ENCODE measurements at regions not wholly inside any gene's neighbourhood (a gene's known extent, or its start where the extent isn't known, plus 50 kb on each side); places are given as distances from the start of the nearest gene placed in this dataset.
"Not testable (repeated sequence)": the region's sequence is repeated elsewhere in the genome, so short reads cannot be mapped to it uniquely, and the experiment has no call there.

DNA sequence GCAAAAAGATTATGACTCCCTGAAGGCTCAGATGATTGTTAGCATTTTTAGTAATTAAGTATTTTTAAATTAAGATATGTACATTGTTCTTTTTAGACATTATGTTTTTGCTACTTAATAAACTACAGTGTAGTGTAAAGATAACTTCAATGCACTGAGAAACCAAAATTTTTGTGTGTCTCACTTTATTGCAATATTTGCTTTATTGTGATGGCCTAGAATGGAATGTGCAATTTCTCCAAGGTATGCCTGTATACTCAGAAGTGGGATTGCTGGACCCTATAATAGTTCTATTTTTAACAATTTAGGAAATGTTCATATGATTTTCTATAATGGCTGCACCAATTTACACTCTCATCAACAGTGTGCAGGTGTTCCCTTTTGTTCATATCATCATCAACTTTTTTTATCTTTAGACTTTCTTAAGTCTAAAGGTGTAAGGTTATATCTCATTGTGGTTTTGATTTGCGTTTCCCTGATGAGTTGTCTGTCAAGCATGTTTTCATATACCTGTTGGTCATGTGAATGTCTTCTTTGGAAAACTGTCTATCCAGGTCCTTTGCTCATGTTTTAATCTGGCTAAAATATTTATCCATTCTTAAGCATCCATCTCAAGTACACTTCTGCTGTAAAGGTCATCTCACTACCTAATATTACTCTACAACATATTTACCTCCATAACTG lies 1323.5 kb upstream of the LRRTM3 start:
- DNase-seq (ENCODE audit: low read depth): no peak

DNA sequence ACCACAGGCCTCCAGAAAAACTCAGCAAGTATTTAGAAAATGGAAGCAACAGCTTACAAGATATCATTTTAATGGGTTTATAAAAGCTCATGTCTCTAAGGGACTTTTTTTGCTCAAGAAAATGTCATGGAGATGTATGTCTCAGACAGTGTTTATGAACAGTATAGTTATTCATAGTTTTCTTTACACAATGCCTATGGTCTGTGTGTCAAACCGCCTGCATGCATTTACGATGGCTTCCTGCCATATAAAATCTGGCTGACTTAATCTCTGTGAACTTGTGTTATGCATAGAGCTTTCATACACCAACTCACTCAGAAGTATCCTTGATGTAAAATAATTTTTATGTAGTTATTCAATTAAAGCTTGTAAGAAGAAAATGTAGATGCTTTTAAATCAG lies 1314.2 kb upstream of the LRRTM3 start:
- peak; percentile 69 for DNase-seq (ENCODE audit: low read depth)

DNA sequence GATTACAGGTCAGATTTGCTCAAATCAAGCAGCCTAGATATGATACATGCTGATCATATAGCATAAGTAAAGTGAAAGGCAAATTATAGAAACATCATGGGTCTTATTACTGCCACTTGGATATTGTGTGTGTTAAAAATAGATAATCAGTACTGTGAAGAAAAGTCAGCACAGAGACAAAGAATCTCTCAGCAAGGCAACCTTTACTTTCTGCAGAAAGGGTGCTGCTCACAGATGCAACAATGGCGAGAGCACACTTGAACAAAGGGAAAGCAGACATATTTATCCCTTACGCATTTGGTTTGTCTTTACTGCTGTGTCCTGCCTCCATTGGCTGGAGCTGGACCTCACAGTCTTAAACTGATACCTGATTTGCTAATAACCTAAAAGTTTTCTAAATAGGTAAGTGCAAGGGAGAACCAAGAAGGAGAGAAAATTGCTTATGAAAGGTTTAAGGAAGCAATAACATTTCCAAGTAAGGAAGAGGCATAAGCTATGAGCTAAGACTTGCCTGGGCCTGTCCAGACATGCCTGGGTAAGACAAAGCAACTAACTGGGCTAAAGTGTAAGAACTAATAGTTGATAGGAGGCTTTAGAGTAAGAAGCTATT lies 1310.8 kb upstream of the LRRTM3 start:
- DNase-seq (ENCODE audit: low read depth): no peak

DNA sequence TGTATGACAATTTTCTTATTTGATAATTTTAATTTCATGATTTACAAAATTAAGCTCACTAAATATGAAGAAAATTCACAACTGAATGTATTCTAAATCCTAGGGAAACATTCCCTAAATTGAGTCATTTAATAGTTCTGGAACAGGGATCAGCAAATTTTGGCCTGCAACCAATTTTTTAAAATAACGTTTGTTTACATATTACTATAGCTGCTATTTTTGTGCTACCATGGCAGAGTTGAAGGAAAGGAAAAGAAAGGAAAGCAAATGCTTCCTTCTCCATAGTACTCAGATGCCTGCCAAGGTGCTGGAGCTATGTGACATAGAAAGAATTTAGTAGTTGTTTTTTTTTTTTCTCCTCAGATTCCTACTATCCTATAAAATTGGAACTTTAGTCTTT lies 1307.7 kb upstream of the LRRTM3 start:
- no peak for DNase-seq (ENCODE audit: low read depth)

DNA sequence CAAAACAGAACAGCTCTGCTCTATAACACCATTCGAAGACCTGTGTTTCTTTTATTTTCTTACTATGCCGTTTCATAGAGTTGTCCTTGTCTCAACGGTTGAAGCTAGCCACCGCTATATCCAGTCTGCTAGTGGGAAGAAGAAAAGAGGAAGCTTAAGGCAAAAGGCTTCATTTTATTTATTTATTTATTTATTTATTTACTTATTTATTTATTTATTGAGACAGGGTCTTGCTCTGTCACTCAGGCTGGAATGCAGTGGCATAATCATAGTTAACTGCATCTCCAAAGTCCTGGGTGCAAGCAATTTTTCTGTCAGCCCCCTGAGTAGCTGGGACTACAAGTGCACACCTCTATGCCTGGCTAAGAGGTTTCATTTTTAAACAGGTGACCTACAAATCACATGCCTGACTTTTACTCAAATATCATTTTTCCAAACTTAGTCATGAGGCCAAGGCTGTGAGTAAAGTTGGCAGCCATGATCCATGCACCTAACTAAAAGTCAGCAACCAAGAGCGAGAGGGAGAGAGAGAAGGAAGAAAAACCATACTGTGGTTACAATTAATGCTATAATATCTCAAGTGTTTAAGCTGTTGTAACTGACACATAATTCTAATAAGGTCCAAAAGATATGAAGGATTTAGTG lies 1305.3 kb upstream of the LRRTM3 start:
- DNase-seq (ENCODE audit: low read depth): no peak

DNA sequence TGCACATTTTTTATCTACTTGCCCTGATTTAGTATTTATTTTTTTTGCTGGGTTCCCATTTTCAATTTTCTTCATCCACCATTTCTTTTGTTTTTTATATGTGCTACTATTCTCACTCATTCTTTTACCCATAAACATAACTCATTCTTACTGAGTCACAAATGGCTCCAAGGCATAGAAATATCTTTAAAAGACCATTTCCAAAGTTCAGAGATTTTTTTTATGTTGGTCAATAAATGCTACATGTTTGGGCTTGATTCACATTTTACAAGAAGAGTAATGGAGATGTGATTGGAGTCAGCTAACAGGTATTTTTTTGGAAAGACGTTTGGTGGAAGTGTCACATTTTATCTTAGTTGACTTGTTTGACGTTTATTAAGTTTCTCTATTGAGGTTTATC lies 1303.2 kb upstream of the LRRTM3 start:
- no peak for DNase-seq (ENCODE audit: low read depth)

DNA sequence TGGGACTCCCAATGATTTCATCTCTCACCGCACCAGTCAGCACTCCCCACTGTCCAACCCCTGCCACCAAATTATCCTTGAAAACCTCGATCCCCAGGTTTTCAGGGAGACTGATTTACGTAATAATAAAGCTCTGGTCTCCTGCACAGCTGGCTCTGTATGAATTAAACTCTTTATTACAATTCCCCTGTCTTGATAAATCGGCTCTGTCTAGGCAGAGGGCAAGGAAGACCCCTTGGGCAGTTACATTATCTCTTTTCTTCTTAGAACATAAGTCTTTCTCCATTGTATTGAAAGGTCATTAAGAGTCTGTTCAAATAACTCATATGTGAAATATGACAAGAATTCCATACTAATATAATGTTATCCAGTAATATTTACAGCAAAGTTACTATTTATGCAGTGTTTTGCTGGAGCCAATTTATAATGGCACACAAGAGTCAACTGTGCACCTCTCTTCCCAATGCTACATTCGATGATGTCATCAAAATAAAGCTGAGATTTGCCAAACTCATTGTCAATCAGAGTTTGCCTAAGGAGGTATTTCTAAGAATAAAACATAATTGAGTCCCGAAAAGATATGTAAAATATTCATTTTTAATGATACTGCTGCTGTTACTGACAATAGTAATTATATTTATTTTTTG lies 1297.2 kb upstream of the LRRTM3 start:
- no peak for DNase-seq (ENCODE audit: low read depth)

DNA sequence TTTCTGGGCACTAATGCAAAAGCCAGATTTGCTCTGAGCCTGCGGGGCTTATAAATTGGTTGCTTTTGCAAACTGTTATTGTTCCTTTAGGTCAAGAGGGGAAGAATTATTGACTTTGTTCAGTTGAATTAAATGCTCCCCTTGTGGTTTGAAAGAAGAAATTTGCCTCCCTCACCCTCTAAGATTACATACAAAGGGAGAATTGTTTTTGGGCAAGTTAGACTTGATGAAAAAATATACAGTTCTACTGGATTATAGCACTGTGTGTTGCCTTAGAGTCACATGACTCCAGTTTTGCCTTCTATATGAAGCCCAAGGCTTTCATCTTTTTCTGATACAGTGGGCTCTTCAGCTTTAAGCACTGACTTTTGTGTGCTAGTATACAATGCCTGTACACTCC lies 1265.8 kb upstream of the LRRTM3 start:
- DNase-seq (ENCODE audit: low read depth): no peak

DNA sequence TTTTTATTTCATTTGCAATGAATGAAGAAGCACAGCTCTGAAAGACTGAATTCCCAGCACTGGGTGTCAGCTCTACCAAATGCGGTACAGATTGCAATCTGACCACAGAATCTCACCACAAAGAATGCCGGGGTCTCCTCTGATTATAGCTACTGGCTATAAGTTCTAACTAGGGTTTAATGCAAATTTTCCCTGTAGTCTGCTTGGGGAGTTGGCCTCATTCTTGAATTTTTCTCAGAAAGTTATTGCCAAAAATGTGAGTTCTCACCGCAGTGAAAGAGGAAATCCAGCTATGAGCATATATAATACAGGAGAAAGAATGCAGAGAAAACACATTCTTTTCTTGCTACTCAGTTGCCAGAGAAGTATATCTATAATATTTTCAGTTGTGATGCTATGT lies 1255.7 kb upstream of the LRRTM3 start:
- DNase-seq (ENCODE audit: low read depth): no peak

DNA sequence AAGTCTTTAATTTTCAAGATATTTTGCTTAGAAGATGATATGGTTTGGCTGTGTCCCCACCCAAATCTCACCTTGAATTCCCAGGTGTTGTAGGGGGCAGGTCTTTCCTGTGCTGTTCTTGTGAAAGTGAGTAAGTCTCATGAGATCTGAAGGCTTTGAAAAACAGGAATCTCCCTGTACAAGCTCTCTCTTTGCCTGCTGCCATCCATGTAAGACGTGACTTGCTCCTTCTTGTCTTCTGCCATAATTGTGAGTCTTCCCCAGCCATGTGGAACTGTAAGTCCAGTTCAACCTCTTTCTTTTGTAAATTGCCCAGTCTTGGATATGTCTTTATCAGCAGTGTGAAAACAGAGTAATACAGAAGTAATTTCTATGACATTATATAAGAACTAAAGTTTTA lies 1255.2 kb upstream of the LRRTM3 start:
- not testable (repeated sequence) for DNase-seq (ENCODE audit: low read depth)

DNA sequence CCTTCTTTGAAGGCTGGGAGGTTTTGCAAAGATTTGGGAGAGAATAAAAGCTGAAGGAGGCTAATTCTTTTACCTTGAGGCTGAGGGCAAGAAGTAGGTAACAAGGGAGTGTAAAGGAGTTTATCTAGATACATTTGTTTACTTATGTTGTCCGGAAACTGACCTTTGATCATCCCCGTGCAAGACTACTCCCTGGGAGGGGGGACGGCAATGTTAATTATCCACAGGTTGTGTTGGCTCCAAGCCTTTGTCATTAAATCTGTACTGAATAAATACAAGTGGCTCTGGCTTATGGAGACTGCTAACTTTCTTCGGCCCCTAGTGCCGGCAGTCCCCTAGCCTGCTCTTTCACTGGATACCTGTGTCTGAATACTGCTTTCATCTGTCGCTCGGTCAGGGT lies 1250.6 kb upstream of the LRRTM3 start:
- DNase-seq (ENCODE audit: low read depth): no peak

DNA sequence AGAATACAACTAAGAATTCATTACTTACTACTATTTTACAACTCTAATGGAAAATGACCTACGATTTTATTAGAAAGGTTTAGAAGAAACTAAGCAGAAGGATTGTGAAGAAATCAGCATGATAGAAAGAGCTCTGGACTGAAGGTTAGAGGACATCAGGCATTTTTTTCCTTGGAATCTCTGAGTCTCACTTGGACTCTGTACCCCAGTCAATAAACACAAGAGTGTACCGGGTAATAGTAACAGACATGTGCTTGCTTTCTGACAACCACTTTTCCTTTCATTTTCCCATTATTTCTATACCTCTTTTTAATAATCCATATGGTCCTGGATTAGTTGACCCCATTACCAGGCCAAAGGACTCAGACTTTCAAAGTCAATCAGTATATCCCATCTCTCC lies 1240.9 kb upstream of the LRRTM3 start:
- DNase-seq (ENCODE audit: low read depth): no peak

DNA sequence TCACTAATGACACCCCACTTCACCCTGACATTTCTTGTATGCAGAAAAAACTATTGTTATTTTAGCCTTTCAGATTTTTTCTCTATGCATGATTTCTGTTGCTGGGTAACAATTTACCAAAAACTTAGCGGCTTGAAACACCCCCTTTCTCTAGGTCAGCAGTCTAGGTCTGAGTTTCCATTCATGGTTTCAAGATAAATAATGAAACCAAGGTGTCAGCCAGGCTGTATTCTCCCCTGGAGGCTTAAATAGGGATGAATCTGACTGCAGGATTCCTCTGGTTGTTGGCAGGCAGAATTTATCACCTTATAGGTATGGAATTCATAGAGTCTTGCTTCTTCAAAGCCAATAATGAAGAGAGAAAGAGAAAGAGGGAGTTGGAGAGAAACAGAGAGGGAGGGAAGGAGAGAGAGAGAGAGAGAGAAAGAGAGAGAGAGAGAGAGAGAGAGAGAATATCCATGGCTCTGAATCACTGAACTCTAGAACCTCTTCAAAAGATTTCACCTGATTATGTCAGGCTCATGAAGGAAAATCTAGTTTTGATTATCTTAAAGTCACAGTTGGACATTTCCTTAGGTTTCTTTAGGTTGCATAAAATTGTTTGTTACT lies 1224.6 kb upstream of the LRRTM3 start:
- no peak for DNase-seq (ENCODE audit: low read depth)

DNA sequence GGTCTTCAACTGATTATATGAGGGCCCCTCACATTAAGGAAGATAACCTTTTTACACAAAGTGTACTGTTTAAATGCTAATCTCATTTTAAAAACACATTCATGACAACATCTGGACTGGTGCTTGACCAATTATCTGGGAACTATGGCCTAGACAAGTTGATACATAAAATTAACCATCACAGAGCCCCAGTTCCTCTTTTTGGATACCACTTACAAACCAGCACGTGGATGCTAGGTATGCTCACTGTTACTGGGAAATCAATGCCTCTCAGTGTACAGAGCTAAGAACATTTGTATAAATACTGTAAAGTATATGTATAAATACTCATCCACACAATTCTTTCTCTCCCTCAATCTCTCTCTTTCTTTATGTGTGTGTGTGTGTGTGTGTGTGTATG lies 1217.8 kb upstream of the LRRTM3 start:
- DNase-seq (ENCODE audit: low read depth): no peak

DNA sequence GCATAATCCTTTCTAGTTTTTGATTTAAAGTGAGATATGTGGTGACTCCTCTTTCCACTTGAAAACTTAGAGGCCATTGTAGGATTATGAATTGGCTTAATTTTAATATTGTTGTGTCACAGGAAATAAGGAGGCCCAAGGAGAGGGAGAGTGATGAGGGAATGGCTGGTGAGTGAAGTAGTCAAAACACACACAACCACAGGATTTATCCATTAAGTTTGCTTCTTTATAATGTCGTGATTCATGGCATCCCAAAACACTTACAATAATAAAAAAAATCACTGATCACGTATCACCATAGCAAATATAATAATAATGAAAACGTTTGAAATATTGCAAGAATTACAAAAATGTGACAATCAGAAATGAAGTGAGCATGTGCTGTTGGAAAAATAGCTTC lies 1215.5 kb upstream of the LRRTM3 start:
- DNase-seq (ENCODE audit: low read depth): no peak

DNA sequence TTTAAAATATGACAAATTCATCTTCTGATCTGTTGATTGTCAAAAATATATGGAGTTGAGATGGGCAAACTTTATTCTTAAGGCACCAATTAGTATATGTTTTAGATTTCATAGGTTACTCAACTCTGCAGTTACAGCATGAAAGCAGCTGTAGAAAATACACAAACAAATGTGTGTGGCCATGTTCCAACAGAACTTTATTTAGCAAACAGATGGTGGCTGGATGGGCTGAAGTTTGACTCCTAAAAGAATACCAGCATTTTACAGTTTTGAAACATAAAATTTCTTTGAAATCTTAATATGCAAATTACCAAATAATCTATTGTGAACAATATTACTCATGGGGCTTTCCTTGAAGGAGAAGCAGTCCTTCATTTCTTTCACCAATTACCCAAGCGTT lies 1206.0 kb upstream of the LRRTM3 start:
- DNase-seq (ENCODE audit: low read depth): peak; percentile 65

DNA sequence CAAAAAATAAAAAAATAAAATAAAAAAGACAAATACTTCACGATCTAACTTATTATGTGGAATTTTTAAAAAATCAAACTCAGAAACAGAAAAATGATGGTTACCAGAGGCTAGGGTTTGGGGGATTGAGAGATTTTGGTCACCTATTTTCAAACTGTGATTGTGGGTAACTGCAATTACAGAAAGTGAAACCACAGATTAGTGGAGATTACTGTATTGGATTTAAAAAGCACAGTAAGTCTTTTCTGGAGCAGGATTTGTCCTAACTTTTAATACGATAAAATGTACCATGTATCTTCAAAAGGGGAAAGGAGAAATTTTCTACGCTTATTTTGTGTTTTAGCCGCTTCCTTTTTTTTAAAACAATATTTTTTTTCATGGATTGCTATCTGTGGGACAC lies 1204.9 kb upstream of the LRRTM3 start:
- DNase-seq (ENCODE audit: low read depth): no peak

DNA sequence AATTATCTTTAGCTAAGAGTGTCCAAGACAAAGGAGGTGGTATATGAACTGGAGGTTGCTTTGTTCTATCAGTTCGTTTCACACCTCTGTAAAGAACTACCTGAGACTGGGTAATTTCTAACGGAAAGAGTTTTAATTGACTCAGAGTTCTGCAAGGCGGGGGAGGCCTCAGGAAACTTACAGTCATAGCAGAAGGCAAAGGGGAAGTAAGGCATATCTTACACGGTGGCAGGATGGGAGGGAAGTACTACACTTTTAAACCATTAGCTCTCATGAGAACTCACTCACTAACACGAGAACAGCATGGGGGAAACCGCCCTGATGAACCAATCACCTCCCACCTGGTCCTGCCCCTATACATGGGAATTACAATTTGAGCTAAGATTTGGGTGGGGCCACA lies 1202.3 kb upstream of the LRRTM3 start:
- no peak for DNase-seq (ENCODE audit: low read depth)

DNA sequence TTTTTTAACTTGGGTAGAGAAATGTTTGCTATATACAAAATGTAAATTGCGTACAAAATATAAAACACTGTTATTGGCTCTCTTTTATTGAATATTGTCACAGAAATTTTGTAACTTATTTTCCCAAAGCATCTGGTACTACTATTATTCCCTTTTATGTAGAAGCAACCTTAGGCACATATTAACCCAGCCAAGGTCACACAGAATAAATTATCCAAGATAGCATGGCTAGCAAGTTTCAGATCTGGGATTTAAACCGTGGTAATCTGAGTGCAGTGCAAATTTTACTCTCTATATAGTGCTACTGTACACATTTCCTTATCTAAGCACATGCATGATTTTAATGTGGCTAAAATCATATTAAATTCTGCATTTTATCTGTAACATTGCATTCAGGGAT lies 1190.5 kb upstream of the LRRTM3 start:
- DNase-seq (ENCODE audit: low read depth): no peak

DNA sequence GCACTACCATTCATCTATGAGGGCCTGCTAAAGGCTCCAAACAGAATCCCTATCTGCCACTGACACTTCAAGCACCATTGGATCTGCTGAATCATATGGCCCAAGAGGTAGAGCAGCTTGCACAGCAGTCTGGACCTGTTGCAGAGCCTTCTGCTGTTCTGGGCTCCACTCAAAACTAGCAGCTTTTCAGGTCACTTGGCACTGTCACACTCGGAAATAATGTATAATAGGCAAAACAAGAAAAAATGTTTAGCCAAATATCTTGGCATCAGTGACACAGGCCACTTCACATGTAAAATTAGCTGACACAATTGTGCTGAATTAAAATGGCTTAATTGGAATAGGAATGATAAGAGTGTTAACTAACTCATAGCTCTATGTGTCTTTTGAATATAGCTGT lies 1182.9 kb upstream of the LRRTM3 start:
- DNase-seq (ENCODE audit: low read depth): no peak

DNA sequence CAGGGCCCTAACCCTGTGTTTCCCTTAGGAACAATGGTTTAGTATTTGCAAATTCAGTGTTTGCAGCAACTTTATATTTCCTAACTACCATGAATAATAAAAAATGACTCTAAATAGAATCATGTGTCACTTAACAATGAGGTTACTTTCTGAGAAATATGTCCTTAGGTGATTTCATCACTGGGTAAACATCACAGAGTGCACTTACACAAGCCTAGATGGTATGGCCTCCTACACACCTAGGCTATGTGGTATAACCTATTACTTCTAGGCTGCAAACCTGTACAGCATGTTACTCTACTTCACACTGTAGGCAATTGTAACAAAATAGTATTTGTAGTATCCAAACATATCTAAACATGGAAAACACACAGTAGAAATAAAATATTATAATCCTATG lies 1174.6 kb upstream of the LRRTM3 start:
- DNase-seq (ENCODE audit: low read depth): no peak

DNA sequence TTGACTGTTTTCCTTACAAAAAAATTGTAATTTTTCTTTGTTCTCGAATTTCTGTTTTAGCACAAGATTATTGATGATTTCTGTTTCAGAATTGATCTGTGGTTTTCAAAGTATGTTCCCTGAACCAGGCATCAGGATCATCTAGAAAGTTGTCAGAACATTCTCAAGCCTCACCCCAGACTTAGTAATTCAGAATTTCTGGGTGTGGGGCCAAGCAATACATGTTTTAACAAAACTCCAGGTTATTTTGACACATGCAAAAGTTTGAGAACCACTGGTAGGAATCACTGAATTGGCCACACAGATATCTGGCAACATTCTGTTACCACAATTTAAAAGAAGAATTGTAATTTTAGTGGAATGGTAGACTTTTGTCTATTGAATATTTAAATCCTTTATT lies 1173.9 kb upstream of the LRRTM3 start:
- DNase-seq (ENCODE audit: low read depth): no peak

DNA sequence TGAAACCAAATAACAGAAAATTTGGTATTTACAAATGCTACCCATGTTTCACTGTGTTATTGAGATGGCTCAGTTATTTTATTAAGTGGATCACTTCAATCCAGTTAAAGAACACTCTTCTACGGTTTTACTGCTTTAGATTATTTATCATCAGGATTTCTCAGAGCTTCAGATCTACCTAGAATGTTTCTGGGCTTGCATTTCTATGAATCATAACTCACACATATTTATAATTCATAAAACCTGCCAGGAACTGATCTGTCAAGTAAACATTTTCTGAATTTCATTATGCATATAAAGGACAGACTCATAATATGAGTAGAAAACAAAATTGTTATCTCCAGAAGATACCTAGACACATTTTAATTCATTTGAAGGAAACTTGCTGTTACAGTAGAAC lies 1172.3 kb upstream of the LRRTM3 start:
- DNase-seq (ENCODE audit: low read depth): no peak

Measured in forelimb muscle (tissue), 1 donor.